SU-DHL-6 (cell line): ENCODE measurements at regions not wholly inside any gene's neighbourhood (a gene's known extent, or its start where the extent isn't known, plus 50 kb on each side); places are given as distances from the start of the nearest gene placed in this dataset.

Source experiments
- H2AFZ ChIP-seq: fragments of 200-600 bp; sonication (generic); 2 replicates; pipeline ENCODE4 v1.6.1; 2014; ENCODE audit warnings: low read depth, mild to moderate bottlenecking, moderate library complexity, mixed read lengths, antibody characterized with exemption, low read length; ENCODE audit not compliant: severe bottlenecking
- H3F3A ChIP-seq: fragments of 200-600 bp; shearing (Covaris generic); 2 replicates; pipeline ENCODE4 v1.6.0; 2016; ENCODE audit warnings: antibody characterized with exemption, mild to moderate bottlenecking; ENCODE audit not compliant: insufficient read depth
- H3K27ac ChIP-seq: fragments of 200-600 bp; sonication (generic); 2 replicates; pipeline ENCODE4 v1.5.1; 2016; ENCODE audit warnings: low read depth, mild to moderate bottlenecking, low read length, moderate library complexity, mixed read lengths
- H3K27me3 ChIP-seq: fragments of 200-600 bp; sonication (generic), shearing (Covaris generic); 2 replicates; pipeline ENCODE4 v1.6.0; 2014; ENCODE audit warnings: mild to moderate bottlenecking, low read length
- H3K36me3 ChIP-seq: fragments of 200-600 bp; sonication (generic); 2 replicates; pipeline ENCODE4 v1.6.1; 2014; ENCODE audit warnings: mild to moderate bottlenecking, low read length, mixed read lengths
- H3K4me2 ChIP-seq: fragments of 300-600, 200-600 bp; shearing (Covaris generic), sonication (generic); 2 replicates; pipeline ENCODE4 v1.6.0; 2014; ENCODE audit warnings: low read length, low read depth, mild to moderate bottlenecking; ENCODE audit not compliant: poor library complexity, severe bottlenecking
- H3K4me3 ChIP-seq: fragments of 200-600 bp; sonication (generic); 2 replicates; pipeline ENCODE4 v1.5.1; 2014; ENCODE audit warnings: antibody characterized with exemption, low read length, mild to moderate bottlenecking, mixed read lengths; ENCODE audit not compliant: insufficient read depth, poor library complexity, severe bottlenecking
- H3K79me2 ChIP-seq: fragments of 200-600 bp; sonication (generic); 2 replicates; pipeline ENCODE4 v1.6.1; 2014; ENCODE audit warnings: mild to moderate bottlenecking, low read length, moderate library complexity; ENCODE audit not compliant: insufficient read depth
- H3K9ac ChIP-seq: fragments of 200-600 bp; sonication (generic); 2 replicates; pipeline ENCODE4 v1.7.0; 2014; ENCODE audit warnings: mild to moderate bottlenecking, low read length
- H3K9me2 ChIP-seq: fragments of 200-600 bp; sonication (generic); replicated peaks from 2 replicates; pipeline ENCODE4 v1.6.1; 2014; ENCODE audit warnings: low read length; ENCODE audit not compliant: insufficient read depth
- H3K9me3 ChIP-seq: fragments of 200-600 bp; sonication (generic); 2 replicates; pipeline ENCODE4 v1.6.1; 2014; ENCODE audit warnings: low read length, mixed read lengths; ENCODE audit not compliant: insufficient read depth
- H4K20me1 ChIP-seq: fragments of 200-600 bp; sonication (generic); 2 replicates; pipeline ENCODE4 v1.6.1; 2014; ENCODE audit warnings: low read depth, mild to moderate bottlenecking, antibody characterized with exemption, low read length, moderate library complexity, mixed read lengths
- EZH2phosphoT487 ChIP-seq: fragments of 200-600 bp; sonication (generic), shearing (Covaris generic); conservative IDR thresholded peaks from 2 replicates; pipeline ENCODE4 v1.6.1; 2018; ENCODE audit warnings: mild to moderate bottlenecking, antibody characterized with exemption, low read length, moderate library complexity, mixed read lengths
- TF ChIP-seq, protein P1 (sequence below): fragments of 200-600 bp; sonication (generic); IDR thresholded peaks from one replicate; pipeline ENCODE4 v1.5.1; 2017; ENCODE audit warnings: antibody characterized with exemption, mild to moderate bottlenecking, low read length, moderate library complexity; ENCODE audit not compliant: insufficient read depth, poor library complexity, severe bottlenecking

DNA sequence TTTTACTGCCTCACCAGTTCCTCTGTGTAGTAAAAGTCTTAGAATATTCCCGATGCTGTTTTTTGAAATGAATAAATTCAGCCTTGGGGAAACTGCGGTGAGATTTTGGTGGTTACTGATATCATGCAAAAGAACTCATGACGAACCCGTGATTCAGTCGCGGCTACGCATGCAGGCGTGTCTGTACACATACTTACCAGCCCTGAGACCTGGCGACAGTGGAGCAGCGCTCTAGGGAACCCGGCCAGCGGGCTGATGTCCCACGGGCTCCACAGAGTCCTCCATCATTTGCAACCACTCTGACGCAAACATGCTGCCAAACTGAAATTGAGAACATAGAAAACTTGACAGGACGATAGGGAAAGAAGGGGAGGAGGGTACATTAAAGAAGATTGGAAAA, 315.6 kb upstream of the DAB2 start:
- H3K36me3 ChIP-seq, result no peaks in the 10 kb centered on the region
- H2AFZ ChIP-seq, result no peak overlapping the region
- no peak overlapping the region for H3K4me3 ChIP-seq
- no peaks in the 10 kb centered on the region for H3K9me2 ChIP-seq
- H3K27me3 ChIP-seq, result no peaks in the 10 kb centered on the region
- no peak overlapping the region for H3K4me2 ChIP-seq
- no peaks in the 10 kb centered on the region for H3K9me3 ChIP-seq
- H3F3A ChIP-seq, result no peaks in the 10 kb centered on the region
- TF ChIP-seq EZH2phosphoT487, result no peak
- TF ChIP-seq, protein P1, sequence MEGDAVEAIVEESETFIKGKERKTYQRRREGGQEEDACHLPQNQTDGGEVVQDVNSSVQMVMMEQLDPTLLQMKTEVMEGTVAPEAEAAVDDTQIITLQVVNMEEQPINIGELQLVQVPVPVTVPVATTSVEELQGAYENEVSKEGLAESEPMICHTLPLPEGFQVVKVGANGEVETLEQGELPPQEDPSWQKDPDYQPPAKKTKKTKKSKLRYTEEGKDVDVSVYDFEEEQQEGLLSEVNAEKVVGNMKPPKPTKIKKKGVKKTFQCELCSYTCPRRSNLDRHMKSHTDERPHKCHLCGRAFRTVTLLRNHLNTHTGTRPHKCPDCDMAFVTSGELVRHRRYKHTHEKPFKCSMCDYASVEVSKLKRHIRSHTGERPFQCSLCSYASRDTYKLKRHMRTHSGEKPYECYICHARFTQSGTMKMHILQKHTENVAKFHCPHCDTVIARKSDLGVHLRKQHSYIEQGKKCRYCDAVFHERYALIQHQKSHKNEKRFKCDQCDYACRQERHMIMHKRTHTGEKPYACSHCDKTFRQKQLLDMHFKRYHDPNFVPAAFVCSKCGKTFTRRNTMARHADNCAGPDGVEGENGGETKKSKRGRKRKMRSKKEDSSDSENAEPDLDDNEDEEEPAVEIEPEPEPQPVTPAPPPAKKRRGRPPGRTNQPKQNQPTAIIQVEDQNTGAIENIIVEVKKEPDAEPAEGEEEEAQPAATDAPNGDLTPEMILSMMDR, result no peak
- no peak overlapping the region for H3K9ac ChIP-seq
- no peaks in the 10 kb centered on the region for H4K20me1 ChIP-seq
- H3K79me2 ChIP-seq, result no peaks in the 10 kb centered on the region
- no peak overlapping the region for H3K27ac ChIP-seq

DNA sequence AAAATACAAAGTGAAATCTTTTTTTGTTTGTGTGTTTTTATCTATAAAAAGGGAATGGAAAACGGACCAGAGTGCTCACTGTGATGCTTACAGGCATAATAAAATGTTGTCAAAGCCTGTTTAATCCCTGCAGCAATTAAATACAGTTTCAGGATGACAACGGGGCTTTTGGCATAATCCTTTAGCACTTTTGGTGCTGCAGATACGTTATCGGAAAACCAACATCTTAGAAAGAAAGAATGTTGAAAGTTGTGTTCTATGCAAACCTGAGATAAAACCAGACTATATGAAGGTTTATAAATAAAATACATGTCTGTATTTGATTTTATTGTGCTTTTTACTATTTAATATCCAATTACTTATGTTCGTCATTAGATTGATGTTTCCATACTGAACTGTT, 307.4 kb upstream of the DAB2 start:
- no peaks in the 10 kb centered on the region for H3K79me2 ChIP-seq
- no peaks in the 10 kb centered on the region for H4K20me1 ChIP-seq
- no peak overlapping the region for H3K4me2 ChIP-seq
- H3K9me2 ChIP-seq, result no peaks in the 10 kb centered on the region
- TF ChIP-seq EZH2phosphoT487, result no peak
- H3K36me3 ChIP-seq, result no peaks in the 10 kb centered on the region
- no peak overlapping the region for H3K4me3 ChIP-seq
- H2AFZ ChIP-seq, result no peak overlapping the region
- H3K9me3 ChIP-seq, result no peaks in the 10 kb centered on the region
- no peaks in the 10 kb centered on the region for H3F3A ChIP-seq
- no peak overlapping the region for H3K27ac ChIP-seq
- no peaks in the 10 kb centered on the region for H3K27me3 ChIP-seq
- no peak overlapping the region for H3K9ac ChIP-seq

DNA sequence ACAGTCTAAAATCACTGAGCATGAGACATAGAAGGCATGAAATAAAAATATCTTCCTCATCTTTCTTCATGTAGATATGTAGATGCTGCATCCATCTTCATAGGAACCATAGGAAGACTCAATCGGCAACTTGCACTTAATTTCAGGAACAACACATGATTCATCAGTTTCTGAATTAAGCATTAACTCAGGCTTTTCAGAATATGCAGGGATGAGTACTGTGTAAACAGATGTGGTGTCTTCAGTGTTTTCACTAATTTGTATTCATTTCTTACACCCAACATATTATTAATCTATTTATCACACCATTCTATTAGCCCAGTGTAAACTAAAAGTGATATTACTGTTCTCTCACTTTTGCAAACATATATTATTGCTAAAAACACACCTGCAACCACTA, 305.9 kb upstream of the DAB2 start:
- H3K36me3 ChIP-seq, result no peaks in the 10 kb centered on the region
- H3F3A ChIP-seq, result no peaks in the 10 kb centered on the region
- H3K27ac ChIP-seq, result no peak overlapping the region
- no peaks in the 10 kb centered on the region for H3K27me3 ChIP-seq
- H4K20me1 ChIP-seq, result no peaks in the 10 kb centered on the region
- no peaks in the 10 kb centered on the region for H3K9me3 ChIP-seq
- no peak overlapping the region for H3K4me2 ChIP-seq
- no peaks in the 10 kb centered on the region for H3K79me2 ChIP-seq
- H3K9ac ChIP-seq, result no peak overlapping the region
- TF ChIP-seq EZH2phosphoT487, result no peak
- TF ChIP-seq, protein P1, result no peak
- no peak overlapping the region for H2AFZ ChIP-seq
- H3K4me3 ChIP-seq, result no peak overlapping the region
- H3K9me2 ChIP-seq, result no peaks in the 10 kb centered on the region

DNA sequence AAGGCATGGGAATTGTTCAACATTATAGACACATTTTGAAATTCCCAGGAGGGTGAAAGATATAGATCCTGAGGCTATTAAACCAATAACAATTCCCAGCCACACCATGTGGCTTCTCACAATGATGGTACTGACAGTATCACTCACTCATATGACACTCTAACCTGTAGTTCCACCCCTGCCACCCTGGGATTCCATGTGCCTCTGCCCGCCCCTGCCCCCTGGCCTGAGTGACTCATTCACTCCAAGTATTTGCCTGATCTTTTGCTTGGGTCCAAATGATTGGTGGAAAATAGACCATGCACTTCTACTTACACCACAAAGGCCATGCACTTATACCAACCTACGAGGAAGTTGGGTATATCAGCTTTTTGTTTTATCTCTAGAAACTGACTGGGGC, 305.2 kb upstream of the DAB2 start:
- Histone ChIP-seq H2AFZ (no peak overlapping the region), H3K9me3 (no peaks in the 10 kb centered on the region), H3K4me2 (no peak overlapping the region), H3K9ac (no peak overlapping the region), H4K20me1 (no peaks in the 10 kb centered on the region), H3K36me3 (no peaks in the 10 kb centered on the region), H3K27me3 (no peaks in the 10 kb centered on the region), H3K27ac (no peak overlapping the region), H3K9me2 (no peaks in the 10 kb centered on the region), H3F3A (no peaks in the 10 kb centered on the region), H3K79me2 (no peaks in the 10 kb centered on the region), H3K4me3 (no peak overlapping the region)
- no peak for TF ChIP-seq EZH2phosphoT487
- TF ChIP-seq, protein P1, result no peak
